ENCODE measurements at regions not wholly inside any gene's neighbourhood (a gene's known extent, or its start where the extent isn't known, plus 50 kb on each side); places are given as distances from the start of the nearest gene placed in this dataset.

GRCh38 chr5:105961572-105961971 lies 1709.2 kb downstream of the EFNA5 start:
- TF ChIP-seq, protein P1, sequence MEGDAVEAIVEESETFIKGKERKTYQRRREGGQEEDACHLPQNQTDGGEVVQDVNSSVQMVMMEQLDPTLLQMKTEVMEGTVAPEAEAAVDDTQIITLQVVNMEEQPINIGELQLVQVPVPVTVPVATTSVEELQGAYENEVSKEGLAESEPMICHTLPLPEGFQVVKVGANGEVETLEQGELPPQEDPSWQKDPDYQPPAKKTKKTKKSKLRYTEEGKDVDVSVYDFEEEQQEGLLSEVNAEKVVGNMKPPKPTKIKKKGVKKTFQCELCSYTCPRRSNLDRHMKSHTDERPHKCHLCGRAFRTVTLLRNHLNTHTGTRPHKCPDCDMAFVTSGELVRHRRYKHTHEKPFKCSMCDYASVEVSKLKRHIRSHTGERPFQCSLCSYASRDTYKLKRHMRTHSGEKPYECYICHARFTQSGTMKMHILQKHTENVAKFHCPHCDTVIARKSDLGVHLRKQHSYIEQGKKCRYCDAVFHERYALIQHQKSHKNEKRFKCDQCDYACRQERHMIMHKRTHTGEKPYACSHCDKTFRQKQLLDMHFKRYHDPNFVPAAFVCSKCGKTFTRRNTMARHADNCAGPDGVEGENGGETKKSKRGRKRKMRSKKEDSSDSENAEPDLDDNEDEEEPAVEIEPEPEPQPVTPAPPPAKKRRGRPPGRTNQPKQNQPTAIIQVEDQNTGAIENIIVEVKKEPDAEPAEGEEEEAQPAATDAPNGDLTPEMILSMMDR (IDR thresholded peaks at IDR 0.05), result no peak
- TF ChIP-seq POLR2A (IDR thresholded peaks at IDR 0.05) (no peak), POLR2AphosphoS5 (IDR thresholded peaks at IDR 0.05) (no peak)
